ENCODE measurements at regions not wholly inside any gene's neighbourhood (a gene's known extent, or its start where the extent isn't known, plus 50 kb on each side); places are given as distances from the start of the nearest gene placed in this dataset.

- no peak overlapping the region for H3K4me3 ChIP-seq (ENCODE audit: low read depth, low read length)
- no peak for TF ChIP-seq CTCF (IDR thresholded peaks at IDR 0.05; ENCODE audit: low read depth, low read length)
Measured at GRCh38 chr6:102677225-102677624, 1283.7 kb downstream of the GRIK2 start.

- no peak for TF ChIP-seq CTCF (IDR thresholded peaks at IDR 0.05; ENCODE audit: low read depth, low read length)
- H3K4me3 ChIP-seq (ENCODE audit: low read depth, low read length) = no peak overlapping the region
Measured at GRCh38 chr6:102670735-102671134, 1277.2 kb downstream of the GRIK2 start.

- no peak for TF ChIP-seq CTCF (IDR thresholded peaks at IDR 0.05; ENCODE audit: low read depth, low read length)
- H3K4me3 ChIP-seq (ENCODE audit: low read depth, low read length) = no peak overlapping the region
Measured at GRCh38 chr6:102662851-102663250, 1269.3 kb downstream of the GRIK2 start.

GRCh38 chr6:102660303-102660702 is 1266.8 kb downstream of the GRIK2 start:
- H3K4me3 ChIP-seq (ENCODE audit: low read depth, low read length) = no peak overlapping the region
- no peak for TF ChIP-seq CTCF (IDR thresholded peaks at IDR 0.05; ENCODE audit: low read depth, low read length)

- no peak for TF ChIP-seq CTCF (IDR thresholded peaks at IDR 0.05; ENCODE audit: low read depth, low read length)
- H3K4me3 ChIP-seq (ENCODE audit: low read depth, low read length) = no peak overlapping the region
Measured at GRCh38 chr6:102655823-102656222, 1262.3 kb downstream of the GRIK2 start.

- TF ChIP-seq CTCF (IDR thresholded peaks at IDR 0.05; ENCODE audit: low read depth, low read length) = no peak
- H3K4me3 ChIP-seq (ENCODE audit: low read depth, low read length) = no peak overlapping the region
Measured at GRCh38 chr6:102641426-102641825, 1247.9 kb downstream of the GRIK2 start.

GRCh38 chr6:102631921-102632320 is 1238.4 kb downstream of the GRIK2 start:
- no peak overlapping the region for H3K4me3 ChIP-seq (ENCODE audit: low read depth, low read length)
- TF ChIP-seq CTCF (IDR thresholded peaks at IDR 0.05; ENCODE audit: low read depth, low read length) = no peak
